PC-3 (cell line): ENCODE measurements at regions not wholly inside any gene's neighbourhood (a gene's known extent, or its start where the extent isn't known, plus 50 kb on each side); places are given as distances from the start of the nearest gene placed in this dataset.

Source experiments
- EZH2 ChIP-seq: fragments of 300-600 bp; sonication (generic); IDR thresholded peaks from one replicate; pipeline ENCODE4 v1.6.1; 2017; ENCODE audit warnings: antibody characterized with exemption, mild to moderate bottlenecking, low read length; ENCODE audit not compliant: unreplicated experiment
- TF ChIP-seq, protein P1 (sequence below): fragments of 300-600 bp; sonication (generic); conservative IDR thresholded peaks from 2 replicates; pipeline ENCODE4 v1.5.1; 2017; ENCODE audit warnings: antibody characterized with exemption, low read depth, mild to moderate bottlenecking, low read length

DNA sequence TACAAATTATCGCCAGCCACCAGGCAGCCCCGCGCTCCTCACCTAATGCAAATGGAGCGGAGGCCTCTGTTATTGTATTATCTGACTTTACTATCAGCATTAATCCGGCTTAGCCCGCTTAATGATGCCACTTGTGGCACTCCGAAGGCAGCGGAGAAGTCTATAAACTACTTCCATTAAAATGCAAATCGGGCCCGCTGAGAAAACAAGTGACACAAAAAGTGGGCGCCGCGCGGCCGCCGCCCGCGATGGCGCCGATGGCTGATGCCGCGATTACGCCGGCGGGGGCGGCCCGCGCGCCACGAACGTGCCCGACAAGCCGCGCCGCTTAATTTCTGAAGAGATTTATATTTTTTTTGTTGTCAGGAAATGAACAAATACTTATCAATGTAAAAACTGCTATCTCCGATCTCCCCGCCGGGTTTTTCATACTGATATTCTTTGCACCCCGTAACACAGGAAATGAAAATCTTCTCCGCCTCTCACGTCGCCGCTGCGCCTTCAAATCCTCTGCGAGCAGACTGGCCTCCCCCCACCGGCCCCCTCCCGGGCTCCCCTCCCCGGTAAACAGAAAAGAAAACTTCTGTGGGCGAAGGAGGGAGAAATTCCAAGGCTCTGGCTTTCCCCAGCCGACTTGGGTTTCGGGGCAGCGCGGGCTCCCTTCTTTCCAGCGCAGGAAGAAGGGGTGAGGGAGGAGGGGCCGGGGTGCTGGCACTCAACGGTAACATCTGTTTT, 221.8 kb downstream of the INSIG2 start:
- no peak for TF ChIP-seq EZH2
- TF ChIP-seq, protein P1, sequence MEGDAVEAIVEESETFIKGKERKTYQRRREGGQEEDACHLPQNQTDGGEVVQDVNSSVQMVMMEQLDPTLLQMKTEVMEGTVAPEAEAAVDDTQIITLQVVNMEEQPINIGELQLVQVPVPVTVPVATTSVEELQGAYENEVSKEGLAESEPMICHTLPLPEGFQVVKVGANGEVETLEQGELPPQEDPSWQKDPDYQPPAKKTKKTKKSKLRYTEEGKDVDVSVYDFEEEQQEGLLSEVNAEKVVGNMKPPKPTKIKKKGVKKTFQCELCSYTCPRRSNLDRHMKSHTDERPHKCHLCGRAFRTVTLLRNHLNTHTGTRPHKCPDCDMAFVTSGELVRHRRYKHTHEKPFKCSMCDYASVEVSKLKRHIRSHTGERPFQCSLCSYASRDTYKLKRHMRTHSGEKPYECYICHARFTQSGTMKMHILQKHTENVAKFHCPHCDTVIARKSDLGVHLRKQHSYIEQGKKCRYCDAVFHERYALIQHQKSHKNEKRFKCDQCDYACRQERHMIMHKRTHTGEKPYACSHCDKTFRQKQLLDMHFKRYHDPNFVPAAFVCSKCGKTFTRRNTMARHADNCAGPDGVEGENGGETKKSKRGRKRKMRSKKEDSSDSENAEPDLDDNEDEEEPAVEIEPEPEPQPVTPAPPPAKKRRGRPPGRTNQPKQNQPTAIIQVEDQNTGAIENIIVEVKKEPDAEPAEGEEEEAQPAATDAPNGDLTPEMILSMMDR: no peak
